Activated naive CD8-positive, alpha-beta T cell treated with anti-CD3 and anti-CD28 coated beads for 36 hours (primary cell): ENCODE measurements at regions not wholly inside any gene's neighbourhood (a gene's known extent, or its start where the extent isn't known, plus 50 kb on each side); places are given as distances from the start of the nearest gene placed in this dataset.

Source experiments
- DNase-seq: peaks from one replicate; pipeline ENCODE4 v3.0.0; 2021
- H3K27ac Mint-ChIP-seq: one replicate; pipeline ENCODE4 v1.8.0; 2022; ENCODE audit warnings: mild to moderate bottlenecking, moderate library complexity, mixed read lengths
- H3K27me3 Mint-ChIP-seq: one replicate; pipeline ENCODE4 v1.8.0; 2022; ENCODE audit warnings: mild to moderate bottlenecking, mixed read lengths
- H3K36me3 Mint-ChIP-seq: one replicate; pipeline ENCODE4 v1.8.0; 2021; ENCODE audit warnings: mild to moderate bottlenecking, mixed read lengths
- H3K4me1 Mint-ChIP-seq: one replicate; pipeline ENCODE4 v1.8.0; 2021; ENCODE audit warnings: mixed read lengths
- H3K4me3 Mint-ChIP-seq: one replicate; pipeline ENCODE4 v1.8.0; 2022; ENCODE audit warnings: mild to moderate bottlenecking, moderate library complexity, mixed read lengths
- H3K9me3 Mint-ChIP-seq: one replicate; pipeline ENCODE4 v1.8.0; 2022; ENCODE audit warnings: mixed read lengths

DNA sequence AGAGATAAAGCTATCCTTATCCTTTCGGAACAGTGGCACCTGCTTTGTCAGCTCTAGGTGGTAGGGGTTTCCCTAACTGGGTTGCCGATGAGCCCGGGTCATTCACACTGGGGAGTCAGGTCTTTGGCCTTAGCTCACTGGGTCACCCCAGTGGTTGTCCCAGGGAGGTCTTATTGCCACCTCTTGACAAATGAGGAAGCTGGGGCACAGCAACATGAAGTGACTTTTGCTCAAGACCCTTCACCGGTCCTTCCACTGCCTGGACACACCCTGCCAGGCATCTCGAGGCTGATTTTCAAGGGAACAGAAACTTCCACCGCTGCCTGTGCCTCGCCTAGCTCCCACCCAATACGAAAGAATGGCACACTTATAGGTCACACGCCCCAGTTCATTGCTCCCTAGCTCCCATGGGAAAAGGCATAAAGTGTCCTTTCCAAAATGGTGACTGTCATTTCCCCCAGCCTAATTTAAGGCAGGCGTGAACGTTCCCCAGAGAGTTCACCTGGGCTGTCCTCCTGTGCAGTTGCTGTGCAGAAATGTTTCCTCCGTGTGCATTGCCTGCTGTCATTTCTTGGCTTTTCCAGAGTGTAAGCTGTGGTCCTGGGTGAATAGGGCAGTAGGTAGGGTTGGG, 156.1 kb upstream of the CCND2 start:
- H3K27me3 Mint-ChIP-seq = no peaks in the 10 kb centered on the region
- peak overlapping the region; percentile 85 for H3K27ac Mint-ChIP-seq
- no peaks in the 10 kb centered on the region for H3K9me3 Mint-ChIP-seq
- peaks cover 3% of the 10 kb centered on the region for H3K36me3 Mint-ChIP-seq
- H3K4me3 Mint-ChIP-seq = peak overlapping the region; percentile 64
- H3K4me1 Mint-ChIP-seq = peaks cover 57% of the 10 kb centered on the region
- DNase-seq = no peak

DNA sequence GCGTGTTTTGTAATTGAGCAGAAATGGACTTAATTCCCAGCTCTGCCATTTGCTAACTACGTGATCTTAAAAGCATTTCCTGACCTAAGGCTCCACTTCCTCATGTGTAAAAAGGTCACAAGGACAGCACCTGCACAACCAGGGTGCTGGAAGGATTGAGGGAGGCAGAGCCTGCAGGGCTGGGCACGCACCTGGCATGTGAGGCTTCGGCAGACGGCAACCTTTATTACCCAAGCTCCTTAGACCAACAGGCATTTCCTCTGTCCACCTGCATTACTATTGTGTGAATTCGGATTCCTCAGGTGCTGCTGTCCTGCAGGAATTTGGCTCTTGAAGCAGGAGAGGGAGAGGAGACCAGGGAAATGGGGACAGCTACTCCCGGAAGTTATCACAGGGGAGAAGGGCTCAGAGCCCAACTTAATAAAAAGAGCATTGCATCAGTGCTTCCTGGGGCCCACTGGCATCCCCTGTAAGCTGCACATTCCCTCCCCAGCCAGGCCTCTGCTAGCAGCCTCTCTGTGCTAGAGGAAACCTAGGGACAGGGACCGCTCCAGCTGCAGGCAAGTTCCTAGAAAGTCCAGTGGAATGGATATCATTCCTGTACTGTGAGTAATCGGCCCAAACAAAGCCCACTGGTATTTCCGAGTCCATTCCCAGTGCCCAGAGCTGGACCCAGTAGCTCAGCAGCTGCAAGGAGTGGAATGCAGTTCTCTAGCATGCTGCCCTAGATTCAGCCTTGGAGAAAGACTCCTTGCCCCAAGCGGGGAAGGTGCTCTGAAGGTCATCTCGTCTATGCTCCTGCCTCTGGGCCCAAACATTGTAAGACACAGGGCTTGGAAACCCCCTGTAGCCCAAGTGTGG, 157.1 kb upstream of the CCND2 start:
- H3K9me3 Mint-ChIP-seq = no peaks in the 10 kb centered on the region
- no peak for DNase-seq
- H3K4me3 Mint-ChIP-seq = no peak overlapping the region
- peaks cover 1% of the 10 kb centered on the region for H3K27me3 Mint-ChIP-seq
- peaks cover 3% of the 10 kb centered on the region for H3K36me3 Mint-ChIP-seq
- no peak overlapping the region for H3K27ac Mint-ChIP-seq
- peaks cover 61% of the 10 kb centered on the region for H3K4me1 Mint-ChIP-seq

DNA sequence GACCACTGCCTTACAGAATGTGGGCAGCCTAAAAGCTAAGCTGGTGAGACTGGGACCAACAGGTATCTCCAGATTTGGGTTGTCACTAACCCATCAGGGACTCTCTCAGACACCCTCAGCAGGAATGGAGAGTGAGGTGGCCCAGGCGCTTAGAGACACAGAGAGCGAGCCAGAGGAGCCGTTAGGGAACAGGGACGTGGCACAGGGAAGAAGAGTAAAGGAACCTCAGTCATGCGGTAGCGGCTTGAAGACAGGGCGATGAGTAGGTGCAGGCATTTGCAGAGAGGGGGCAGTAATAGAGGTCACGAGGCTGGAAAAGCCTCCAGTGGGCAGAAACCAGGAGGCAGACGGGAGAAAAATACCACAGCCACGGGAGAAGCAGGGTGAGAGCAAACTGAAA, 158.0 kb upstream of the CCND2 start:
- Mint-ChIP-seq H3K27me3 (peaks cover 5% of the 10 kb centered on the region), H3K9me3 (no peaks in the 10 kb centered on the region), H3K36me3 (peaks cover 3% of the 10 kb centered on the region), H3K4me1 (peaks cover 61% of the 10 kb centered on the region), H3K27ac (peak overlapping the region; percentile 22), H3K4me3 (no peak overlapping the region)
- no peak for DNase-seq

DNA sequence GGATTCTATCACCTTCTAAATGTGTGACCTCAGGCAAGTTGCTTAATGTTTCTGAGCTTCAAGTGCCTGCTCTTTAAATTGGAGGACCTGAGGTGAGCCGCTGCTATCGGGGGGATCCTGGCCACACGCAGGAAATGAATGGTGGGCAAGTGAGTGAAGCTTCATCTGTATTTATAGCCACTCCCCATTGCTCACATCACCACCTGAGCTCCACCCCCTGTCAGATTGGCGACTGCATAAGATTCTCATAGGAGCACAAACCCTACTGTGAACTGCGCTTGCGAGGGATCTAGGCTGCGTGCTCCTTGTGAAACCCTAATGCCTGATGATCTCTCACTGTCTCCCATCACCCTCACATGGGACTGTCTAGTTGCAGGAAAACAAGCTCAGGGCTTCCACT, 158.6 kb upstream of the CCND2 start:
- peaks cover 3% of the 10 kb centered on the region for H3K36me3 Mint-ChIP-seq
- H3K27me3 Mint-ChIP-seq = peaks cover 5% of the 10 kb centered on the region
- peak overlapping the region; percentile 42 for H3K4me3 Mint-ChIP-seq
- DNase-seq = peak; percentile 60
- peaks cover 60% of the 10 kb centered on the region for H3K4me1 Mint-ChIP-seq
- H3K27ac Mint-ChIP-seq = peak overlapping the region; percentile 70
- H3K9me3 Mint-ChIP-seq = no peaks in the 10 kb centered on the region

DNA sequence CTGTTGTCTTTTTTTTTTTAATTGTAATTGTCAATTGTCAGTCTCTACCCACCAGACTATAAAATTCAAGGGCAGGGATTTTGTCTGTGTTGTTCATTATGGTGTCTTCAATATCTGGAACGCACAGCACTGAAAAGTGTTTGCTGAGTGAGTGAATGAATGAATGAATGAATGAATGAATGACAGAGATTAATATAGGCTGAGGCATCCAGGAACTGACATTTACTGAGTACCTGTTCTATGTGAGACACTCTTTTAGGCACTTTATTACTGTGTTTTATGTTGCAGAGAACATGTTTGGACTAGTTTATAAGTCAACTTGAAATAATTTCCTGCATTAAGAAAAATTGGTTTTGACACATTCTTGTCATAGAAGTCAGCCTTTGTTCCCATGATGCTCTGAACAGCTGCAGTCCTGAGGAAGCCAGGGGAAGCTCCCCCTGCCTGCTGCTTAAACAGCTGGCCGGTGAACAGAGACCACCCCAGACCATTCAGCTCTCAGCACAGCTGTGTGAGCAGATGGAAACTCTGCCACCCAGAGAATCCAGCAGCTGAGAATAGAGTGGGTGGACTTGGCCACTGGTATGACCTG, 160.7 kb upstream of the CCND2 start:
- Mint-ChIP-seq H3K27ac (no peak overlapping the region), H3K9me3 (no peaks in the 10 kb centered on the region), H3K4me1 (peaks cover 54% of the 10 kb centered on the region), H3K27me3 (peaks cover 5% of the 10 kb centered on the region), H3K36me3 (no peaks in the 10 kb centered on the region), H3K4me3 (no peak overlapping the region)
- DNase-seq = no peak

DNA sequence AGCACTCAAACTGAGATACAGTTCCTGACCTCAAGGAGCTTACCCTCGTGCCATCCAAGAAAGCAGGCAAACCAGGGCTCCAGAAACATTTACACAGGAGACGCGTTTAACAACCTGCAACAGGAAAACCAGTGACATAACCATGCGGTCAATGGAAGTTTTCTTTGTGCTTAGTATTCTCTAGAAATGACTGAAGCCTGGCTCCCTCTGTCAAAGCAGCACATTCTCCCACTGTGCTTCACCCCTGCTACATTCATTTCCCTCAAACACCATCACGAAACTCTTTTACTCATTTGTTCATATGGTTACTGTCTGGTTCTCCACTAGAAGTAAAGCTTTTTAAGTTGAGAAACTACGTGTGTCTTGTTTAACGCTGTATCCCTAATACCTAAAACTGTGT, 161.3 kb upstream of the CCND2 start:
- H3K27me3 Mint-ChIP-seq = peaks cover 5% of the 10 kb centered on the region
- H3K27ac Mint-ChIP-seq = no peak overlapping the region
- DNase-seq = no peak
- H3K4me3 Mint-ChIP-seq = no peak overlapping the region
- no peaks in the 10 kb centered on the region for H3K36me3 Mint-ChIP-seq
- H3K4me1 Mint-ChIP-seq = peaks cover 53% of the 10 kb centered on the region
- no peaks in the 10 kb centered on the region for H3K9me3 Mint-ChIP-seq

DNA sequence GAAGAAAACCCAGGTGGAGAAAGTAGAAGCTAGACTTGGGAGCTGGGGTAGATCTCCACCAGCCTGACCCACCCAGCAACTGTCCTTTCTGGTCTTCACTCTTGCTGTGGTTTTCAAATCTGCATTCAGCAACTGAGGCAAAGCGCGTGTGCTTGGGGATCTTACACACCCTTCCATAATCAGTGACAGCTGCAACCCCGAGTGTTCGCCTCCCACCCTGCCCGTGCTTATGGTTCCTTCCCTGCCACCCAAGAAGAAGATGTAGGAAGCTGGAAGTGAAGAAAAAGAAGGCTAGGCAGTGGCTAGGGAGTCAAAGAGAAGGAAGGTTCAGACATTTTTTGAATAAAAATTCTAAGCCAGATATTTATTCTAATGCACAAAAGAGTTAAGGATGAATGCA, 162.6 kb upstream of the CCND2 start:
- Mint-ChIP-seq H3K27ac (no peak overlapping the region), H3K27me3 (peaks cover 5% of the 10 kb centered on the region), H3K9me3 (no peaks in the 10 kb centered on the region), H3K4me3 (no peak overlapping the region), H3K4me1 (peaks cover 55% of the 10 kb centered on the region), H3K36me3 (no peaks in the 10 kb centered on the region)
- DNase-seq = no peak

DNA sequence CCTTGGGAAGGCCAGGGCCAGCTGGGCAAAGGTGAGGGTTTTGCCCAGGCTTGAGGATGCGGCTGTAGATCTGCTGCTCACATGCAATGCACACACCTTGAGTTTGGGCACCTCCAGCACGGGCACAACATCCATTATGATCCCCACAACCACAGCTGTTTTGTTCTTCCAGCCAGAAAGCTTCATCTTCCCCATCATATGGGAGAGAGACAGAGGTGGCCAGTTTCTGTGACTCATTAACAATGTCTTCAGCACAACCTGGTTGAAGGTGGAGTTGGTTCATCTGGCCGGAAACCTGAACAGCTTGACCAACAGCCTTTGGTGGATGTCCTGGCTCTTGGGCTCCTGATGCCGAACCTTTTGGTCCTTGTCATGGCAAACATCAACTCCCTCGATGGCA, 163.7 kb upstream of the CCND2 start:
- Mint-ChIP-seq H3K27ac (no peak overlapping the region), H3K27me3 (peaks cover 5% of the 10 kb centered on the region), H3K9me3 (peaks cover 2% of the 10 kb centered on the region), H3K4me1 (peaks cover 48% of the 10 kb centered on the region), H3K36me3 (no peaks in the 10 kb centered on the region), H3K4me3 (no peak overlapping the region)
- DNase-seq = no peak

DNA sequence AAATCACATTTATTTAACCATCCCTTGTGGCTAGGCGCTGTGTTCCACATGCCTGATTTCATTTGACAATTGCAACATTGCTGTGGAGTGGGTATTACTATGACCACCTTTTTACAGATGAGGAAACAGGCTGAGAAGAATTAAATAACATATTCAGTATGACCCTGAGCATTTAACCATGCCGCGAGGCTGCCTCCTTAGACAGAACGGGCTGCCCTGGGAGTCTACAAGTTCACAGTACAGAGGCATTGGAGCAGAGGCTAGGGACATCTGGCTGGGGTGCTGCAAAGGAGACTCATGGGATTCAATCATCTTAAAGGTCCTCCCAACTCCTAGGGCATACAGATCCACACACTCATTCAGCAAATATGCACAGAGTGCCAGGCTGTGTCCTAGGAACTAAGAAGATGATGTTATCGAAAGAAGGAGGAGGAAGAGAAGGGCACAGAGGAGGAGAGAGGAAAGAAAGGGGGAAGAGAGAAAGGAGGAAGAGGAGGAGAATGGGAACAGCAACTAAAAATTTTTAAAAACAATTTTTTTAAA, 164.7 kb upstream of the CCND2 start:
- no peaks in the 10 kb centered on the region for H3K36me3 Mint-ChIP-seq
- H3K4me1 Mint-ChIP-seq = peaks cover 46% of the 10 kb centered on the region
- no peak overlapping the region for H3K27ac Mint-ChIP-seq
- peaks cover 5% of the 10 kb centered on the region for H3K27me3 Mint-ChIP-seq
- DNase-seq = no peak
- H3K4me3 Mint-ChIP-seq = no peak overlapping the region
- H3K9me3 Mint-ChIP-seq = peaks cover 2% of the 10 kb centered on the region

GRCh38 chr12:4107911-4108697, 165.5 kb upstream of the CCND2 start:
- peaks cover 45% of the 10 kb centered on the region for H3K4me1 Mint-ChIP-seq
- peaks cover 5% of the 10 kb centered on the region for H3K27me3 Mint-ChIP-seq
- H3K27ac Mint-ChIP-seq = peak overlapping the region; percentile 87
- peak overlapping the region; percentile 8 for H3K4me3 Mint-ChIP-seq
- no peak for DNase-seq
- peaks cover 2% of the 10 kb centered on the region for H3K9me3 Mint-ChIP-seq
- H3K36me3 Mint-ChIP-seq = no peaks in the 10 kb centered on the region

- Mint-ChIP-seq H3K36me3 (no peaks in the 10 kb centered on the region), H3K4me1 (peaks cover 39% of the 10 kb centered on the region), H3K9me3 (peaks cover 2% of the 10 kb centered on the region), H3K27me3 (peaks cover 5% of the 10 kb centered on the region), H3K4me3 (peak overlapping the region; percentile 44), H3K27ac (peak overlapping the region; percentile 87)
- peak; percentile 71 for DNase-seq
Measured at GRCh38 chr12:4107436-4107878, 166.1 kb upstream of the CCND2 start.

GRCh38 chr12:4106621-4107020, 166.9 kb upstream of the CCND2 start:
- peak; percentile 32 for DNase-seq
- Mint-ChIP-seq H3K9me3 (peaks cover 2% of the 10 kb centered on the region), H3K27ac (peak overlapping the region; percentile 87), H3K4me1 (peaks cover 35% of the 10 kb centered on the region), H3K36me3 (no peaks in the 10 kb centered on the region), H3K4me3 (peak overlapping the region; percentile 44), H3K27me3 (peaks cover 5% of the 10 kb centered on the region)

DNA sequence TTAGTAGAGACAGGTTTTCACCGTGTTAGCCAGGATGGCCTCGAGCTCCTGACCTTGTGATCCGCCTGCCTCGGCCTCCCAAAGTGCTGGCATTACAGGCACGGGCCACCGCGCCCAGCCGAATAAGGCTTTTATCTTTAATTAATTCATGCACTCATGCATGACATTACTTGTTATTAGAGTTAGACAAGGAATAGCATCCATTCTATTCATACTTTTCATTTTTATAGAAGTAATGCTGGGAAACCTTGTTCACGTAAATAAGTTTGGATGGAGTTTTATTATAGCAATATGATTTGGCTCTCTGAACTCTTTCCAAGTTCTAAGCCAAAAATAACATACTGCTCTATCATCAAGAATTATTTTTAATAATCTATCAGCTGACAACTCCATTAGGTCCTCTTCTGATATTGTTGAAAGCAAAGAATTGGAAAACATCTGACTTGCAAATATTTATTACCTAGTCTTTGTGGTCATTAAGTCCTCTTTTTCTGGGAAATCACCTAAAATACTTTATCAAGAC, 168.8 kb upstream of the CCND2 start:
- H3K36me3 Mint-ChIP-seq = no peaks in the 10 kb centered on the region
- no peak for DNase-seq
- no peaks in the 10 kb centered on the region for H3K27me3 Mint-ChIP-seq
- H3K4me3 Mint-ChIP-seq = no peak overlapping the region
- H3K27ac Mint-ChIP-seq = no peak overlapping the region
- H3K4me1 Mint-ChIP-seq = peaks cover 33% of the 10 kb centered on the region
- H3K9me3 Mint-ChIP-seq = peaks cover 2% of the 10 kb centered on the region

- peaks cover 2% of the 10 kb centered on the region for H3K4me1 Mint-ChIP-seq
- H3K9me3 Mint-ChIP-seq = no peaks in the 10 kb centered on the region
- DNase-seq = no peak
- H3K4me3 Mint-ChIP-seq = no peak overlapping the region
- H3K27ac Mint-ChIP-seq = no peak overlapping the region
- no peaks in the 10 kb centered on the region for H3K27me3 Mint-ChIP-seq
- no peaks in the 10 kb centered on the region for H3K36me3 Mint-ChIP-seq
Measured at GRCh38 chr12:4099276-4099675, 174.3 kb upstream of the CCND2 start.
